ENCODE measurements at regions not wholly inside any gene's neighbourhood (a gene's known extent, or its start where the extent isn't known, plus 50 kb on each side); places are given as distances from the start of the nearest gene placed in this dataset.

DNA sequence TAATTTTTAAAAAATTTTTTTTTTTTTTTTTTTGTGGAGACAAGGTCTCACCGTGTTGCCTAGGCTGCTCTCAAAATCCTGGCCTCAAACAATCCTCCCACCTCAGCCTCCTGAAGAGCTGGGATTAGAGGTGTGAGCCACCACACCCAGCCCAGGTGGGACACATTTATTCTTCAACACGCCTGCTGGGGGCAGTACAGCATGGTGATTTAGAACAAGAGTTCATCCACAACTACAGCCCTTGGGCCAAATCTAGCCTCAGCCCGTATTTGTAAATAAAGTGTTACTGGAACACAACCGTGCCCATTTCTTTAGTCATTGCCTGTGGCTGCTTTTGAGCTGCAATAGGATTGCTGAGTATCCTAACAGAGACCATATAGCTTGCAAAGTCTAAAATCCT, 92.8 kb downstream of the KATNIP start (continued):
- TF ChIP-seq ZBTB40 (IDR thresholded peaks at IDR 0.05) (no peak), ZBTB40 (CRISPR knock-in tag; IDR thresholded peaks at IDR 0.05) (no peak), GABPB1 (CRISPR knock-in tag; IDR thresholded peaks at IDR 0.05) (no peak), KDM5B (CRISPR knock-in tag; IDR thresholded peaks at IDR 0.05; ENCODE audit: borderline replicate concordance) (no peak), NFYC (CRISPR knock-in tag; IDR thresholded peaks at IDR 0.05) (no peak)
- TF ChIP-seq, protein P1, sequence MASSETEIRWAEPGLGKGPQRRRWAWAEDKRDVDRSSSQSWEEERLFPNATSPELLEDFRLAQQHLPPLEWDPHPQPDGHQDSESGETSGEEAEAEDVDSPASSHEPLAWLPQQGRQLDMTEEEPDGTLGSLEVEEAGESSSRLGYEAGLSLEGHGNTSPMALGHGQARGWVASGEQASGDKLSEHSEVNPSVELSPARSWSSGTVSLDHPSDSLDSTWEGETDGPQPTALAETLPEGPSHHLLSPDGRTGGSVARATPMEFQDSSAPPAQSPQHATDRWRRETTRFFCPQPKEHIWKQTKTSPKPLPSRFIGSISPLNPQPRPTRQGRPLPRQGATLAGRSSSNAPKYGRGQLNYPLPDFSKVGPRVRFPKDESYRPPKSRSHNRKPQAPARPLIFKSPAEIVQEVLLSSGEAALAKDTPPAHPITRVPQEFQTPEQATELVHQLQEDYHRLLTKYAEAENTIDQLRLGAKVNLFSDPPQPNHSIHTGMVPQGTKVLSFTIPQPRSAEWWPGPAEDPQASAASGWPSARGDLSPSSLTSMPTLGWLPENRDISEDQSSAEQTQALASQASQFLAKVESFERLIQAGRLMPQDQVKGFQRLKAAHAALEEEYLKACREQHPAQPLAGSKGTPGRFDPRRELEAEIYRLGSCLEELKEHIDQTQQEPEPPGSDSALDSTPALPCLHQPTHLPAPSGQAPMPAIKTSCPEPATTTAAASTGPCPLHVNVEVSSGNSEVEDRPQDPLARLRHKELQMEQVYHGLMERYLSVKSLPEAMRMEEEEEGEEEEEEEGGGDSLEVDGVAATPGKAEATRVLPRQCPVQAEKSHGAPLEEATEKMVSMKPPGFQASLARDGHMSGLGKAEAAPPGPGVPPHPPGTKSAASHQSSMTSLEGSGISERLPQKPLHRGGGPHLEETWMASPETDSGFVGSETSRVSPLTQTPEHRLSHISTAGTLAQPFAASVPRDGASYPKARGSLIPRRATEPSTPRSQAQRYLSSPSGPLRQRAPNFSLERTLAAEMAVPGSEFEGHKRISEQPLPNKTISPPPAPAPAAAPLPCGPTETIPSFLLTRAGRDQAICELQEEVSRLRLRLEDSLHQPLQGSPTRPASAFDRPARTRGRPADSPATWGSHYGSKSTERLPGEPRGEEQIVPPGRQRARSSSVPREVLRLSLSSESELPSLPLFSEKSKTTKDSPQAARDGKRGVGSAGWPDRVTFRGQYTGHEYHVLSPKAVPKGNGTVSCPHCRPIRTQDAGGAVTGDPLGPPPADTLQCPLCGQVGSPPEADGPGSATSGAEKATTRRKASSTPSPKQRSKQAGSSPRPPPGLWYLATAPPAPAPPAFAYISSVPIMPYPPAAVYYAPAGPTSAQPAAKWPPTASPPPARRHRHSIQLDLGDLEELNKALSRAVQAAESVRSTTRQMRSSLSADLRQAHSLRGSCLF (CRISPR knock-in tag; IDR thresholded peaks at IDR 0.05; ENCODE audit: borderline replicate concordance), result no peak

Measured in HepG2 (cell line).